ENCODE measurements at regions not wholly inside any gene's neighbourhood (a gene's known extent, or its start where the extent isn't known, plus 50 kb on each side); places are given as distances from the start of the nearest gene placed in this dataset.
A peak's percentile ranks its signal among the peaks of the same experiment; 100 is the strongest.

DNA sequence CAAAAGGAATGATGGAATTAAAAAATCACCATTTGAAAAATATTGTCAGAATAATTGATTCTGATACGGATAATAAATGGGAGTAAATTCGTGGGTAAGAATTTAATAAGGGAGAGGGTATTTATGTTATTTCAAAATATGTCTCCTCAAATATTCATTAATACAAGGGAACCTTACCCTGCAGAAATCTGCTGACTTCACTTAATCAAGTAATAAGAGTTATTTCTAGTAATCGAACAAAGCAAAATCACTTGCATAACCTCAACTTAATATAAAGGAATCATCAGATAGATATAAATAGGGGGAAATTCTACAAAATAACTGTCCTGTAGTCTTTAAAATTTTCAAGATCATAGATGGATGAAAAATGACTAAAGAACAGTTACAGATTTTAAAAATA, 1164.7 kb upstream of the GJE1 start:
- H3K4me3 ChIP-seq (ENCODE audit: low read depth, low read length) = no peak overlapping the region
- DNase-seq (ENCODE audit: low read depth) = no peak
- TF ChIP-seq, protein P1, sequence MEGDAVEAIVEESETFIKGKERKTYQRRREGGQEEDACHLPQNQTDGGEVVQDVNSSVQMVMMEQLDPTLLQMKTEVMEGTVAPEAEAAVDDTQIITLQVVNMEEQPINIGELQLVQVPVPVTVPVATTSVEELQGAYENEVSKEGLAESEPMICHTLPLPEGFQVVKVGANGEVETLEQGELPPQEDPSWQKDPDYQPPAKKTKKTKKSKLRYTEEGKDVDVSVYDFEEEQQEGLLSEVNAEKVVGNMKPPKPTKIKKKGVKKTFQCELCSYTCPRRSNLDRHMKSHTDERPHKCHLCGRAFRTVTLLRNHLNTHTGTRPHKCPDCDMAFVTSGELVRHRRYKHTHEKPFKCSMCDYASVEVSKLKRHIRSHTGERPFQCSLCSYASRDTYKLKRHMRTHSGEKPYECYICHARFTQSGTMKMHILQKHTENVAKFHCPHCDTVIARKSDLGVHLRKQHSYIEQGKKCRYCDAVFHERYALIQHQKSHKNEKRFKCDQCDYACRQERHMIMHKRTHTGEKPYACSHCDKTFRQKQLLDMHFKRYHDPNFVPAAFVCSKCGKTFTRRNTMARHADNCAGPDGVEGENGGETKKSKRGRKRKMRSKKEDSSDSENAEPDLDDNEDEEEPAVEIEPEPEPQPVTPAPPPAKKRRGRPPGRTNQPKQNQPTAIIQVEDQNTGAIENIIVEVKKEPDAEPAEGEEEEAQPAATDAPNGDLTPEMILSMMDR (IDR thresholded peaks at IDR 0.05; ENCODE audit: insufficient read depth, low read length) = no peak

DNA sequence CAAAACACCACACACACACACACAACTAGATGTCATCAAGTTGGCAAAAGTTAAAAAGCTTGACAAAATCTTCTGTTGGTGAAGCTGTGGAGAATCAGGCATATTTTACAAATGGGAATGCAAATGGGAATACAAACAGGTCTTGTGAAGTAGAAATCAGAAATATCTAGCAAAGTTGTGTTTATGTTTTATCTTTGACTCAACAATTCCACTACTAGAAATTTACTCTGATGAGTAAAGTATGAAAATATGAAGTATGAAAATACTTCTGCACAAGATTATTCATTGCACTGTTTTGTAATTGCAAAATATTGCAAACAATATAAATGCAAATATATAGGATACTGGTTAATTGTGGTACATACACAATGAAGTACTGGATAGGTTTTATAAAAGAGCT, 1166.0 kb upstream of the GJE1 start:
- DNase-seq (ENCODE audit: low read depth) = no peak

DNA sequence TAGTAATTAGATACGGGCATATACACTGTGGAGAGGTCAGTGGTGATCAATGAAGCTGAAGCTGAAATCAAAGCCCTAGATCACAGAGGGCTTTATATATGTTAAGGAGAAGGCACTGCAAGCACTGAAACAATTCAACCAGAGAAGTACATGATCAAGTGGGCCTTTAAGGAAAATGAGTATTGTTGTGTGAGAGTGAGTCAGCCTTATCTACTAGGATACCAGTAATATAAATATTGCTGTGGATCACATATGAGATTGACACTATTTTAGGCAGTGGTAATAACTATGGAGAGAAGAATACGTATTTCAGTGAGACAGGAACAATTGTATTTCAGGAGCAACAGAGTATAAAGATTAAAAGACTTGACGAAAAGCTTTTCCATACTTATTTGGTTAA, 1172.2 kb upstream of the GJE1 start:
- DNase-seq (ENCODE audit: low read depth) = peak; percentile 61
- TF ChIP-seq, protein P1 (IDR thresholded peaks at IDR 0.05; ENCODE audit: insufficient read depth, low read length) = no peak
- H3K4me3 ChIP-seq (ENCODE audit: low read depth, low read length) = no peak overlapping the region

More for the DNA sequence above, 1166.0 kb upstream of the GJE1 start:
- TF ChIP-seq, protein P1 (IDR thresholded peaks at IDR 0.05; ENCODE audit: insufficient read depth, low read length) = no peak
- H3K4me3 ChIP-seq (ENCODE audit: low read depth, low read length) = no peak overlapping the region

DNA sequence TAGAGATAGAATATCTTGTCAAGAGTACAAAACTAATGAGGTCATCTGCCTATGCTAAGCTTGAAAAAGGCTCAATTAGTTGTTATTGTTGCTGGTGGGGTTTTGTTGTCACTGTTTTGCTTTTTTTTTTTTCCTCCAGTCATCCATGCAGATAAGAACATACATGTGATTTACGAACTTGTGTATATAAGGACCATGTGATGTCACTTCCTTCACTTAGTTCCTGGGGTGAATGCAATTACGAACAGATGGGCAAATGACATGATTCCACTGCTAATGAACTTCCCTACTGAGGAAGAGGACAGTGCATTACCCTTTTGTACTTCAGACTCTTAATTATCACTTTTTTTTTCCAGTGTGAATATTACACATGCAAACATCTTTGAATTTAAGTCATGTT, 1175.3 kb upstream of the GJE1 start:
- TF ChIP-seq, protein P1 (IDR thresholded peaks at IDR 0.05; ENCODE audit: insufficient read depth, low read length) = no peak
- H3K4me3 ChIP-seq (ENCODE audit: low read depth, low read length) = no peak overlapping the region
- DNase-seq (ENCODE audit: low read depth) = no peak

DNA sequence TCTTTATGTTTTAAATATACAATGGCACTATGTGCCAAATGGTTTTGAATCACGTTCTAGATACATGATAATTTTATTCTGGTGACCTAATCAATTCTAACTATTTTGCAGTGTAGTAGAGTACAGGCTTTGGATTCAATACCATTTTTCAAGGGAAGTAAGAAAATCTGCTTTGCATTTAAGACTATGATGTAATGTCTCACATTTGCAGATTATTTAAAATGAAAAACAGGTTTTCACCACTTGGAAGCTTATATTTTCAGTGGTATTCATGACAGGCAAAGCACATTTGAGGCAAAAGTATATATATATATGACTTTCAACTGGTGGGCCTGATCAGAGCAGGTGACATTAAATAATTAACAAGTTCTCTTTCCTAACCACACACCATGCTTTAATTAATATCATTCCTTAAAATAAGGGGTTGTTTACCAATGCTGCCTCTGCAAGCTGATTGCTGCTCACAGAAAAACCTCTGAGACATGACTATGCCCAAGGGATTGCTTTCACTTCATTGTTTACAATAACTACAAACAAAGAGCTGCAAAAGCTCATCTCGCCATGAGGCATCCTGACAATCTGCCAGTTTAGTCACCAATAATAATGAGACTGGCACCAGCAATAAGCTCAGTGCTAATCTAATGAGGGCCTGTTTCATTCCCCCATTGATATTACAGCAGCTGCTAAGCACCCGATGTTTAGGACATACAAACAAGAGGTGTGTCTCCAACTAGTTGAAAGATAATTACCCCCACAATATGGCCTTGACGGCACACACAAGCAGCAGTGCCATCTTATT, 1176.0 kb upstream of the GJE1 start:
- TF ChIP-seq, protein P1 (IDR thresholded peaks at IDR 0.05; ENCODE audit: insufficient read depth, low read length) = no peak
- no peak overlapping the region for H3K4me3 ChIP-seq (ENCODE audit: low read depth, low read length)
- DNase-seq (ENCODE audit: low read depth) = peak; percentile 50

DNA sequence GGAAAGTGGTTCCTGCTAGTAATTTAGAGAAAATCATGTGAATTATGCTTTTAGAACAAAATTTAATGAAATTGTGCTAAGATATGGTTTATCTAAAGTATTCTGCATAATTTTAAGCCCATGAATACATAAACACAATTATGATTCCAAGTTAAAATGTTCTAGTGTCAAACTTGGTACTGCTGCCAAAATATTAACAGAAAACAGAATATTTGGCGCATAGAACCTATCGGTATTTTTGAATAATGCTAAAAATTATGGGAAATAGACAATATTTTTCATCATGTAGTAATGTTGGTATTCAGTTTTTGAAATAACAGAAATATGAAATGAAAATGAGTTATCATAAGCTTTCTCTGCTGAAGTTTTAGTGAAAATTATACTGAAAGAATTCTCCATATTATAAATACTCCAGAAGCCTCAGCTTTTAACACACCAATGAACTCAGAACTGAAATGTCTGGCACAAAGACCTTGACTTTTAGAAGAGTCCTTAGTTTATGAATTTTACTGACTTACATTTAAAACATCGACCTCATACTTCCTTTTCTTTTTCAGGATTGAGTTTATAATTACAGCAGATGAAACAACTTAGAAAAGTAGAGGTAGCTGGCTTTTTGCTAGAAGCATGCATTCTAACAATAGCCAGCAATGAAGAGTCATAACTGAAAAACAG, 1192.3 kb upstream of the GJE1 start:
- TF ChIP-seq, protein P1 (IDR thresholded peaks at IDR 0.05; ENCODE audit: insufficient read depth, low read length) = no peak
- DNase-seq (ENCODE audit: low read depth) = no peak
- no peak overlapping the region for H3K4me3 ChIP-seq (ENCODE audit: low read depth, low read length)
